ENCODE measurements at regions not wholly inside any gene's neighbourhood (a gene's known extent, or its start where the extent isn't known, plus 50 kb on each side); places are given as distances from the start of the nearest gene placed in this dataset.
"Not testable (repeated sequence)": the region's sequence is repeated elsewhere in the genome, so short reads cannot be mapped to it uniquely, and the experiment has no call there.

DNA sequence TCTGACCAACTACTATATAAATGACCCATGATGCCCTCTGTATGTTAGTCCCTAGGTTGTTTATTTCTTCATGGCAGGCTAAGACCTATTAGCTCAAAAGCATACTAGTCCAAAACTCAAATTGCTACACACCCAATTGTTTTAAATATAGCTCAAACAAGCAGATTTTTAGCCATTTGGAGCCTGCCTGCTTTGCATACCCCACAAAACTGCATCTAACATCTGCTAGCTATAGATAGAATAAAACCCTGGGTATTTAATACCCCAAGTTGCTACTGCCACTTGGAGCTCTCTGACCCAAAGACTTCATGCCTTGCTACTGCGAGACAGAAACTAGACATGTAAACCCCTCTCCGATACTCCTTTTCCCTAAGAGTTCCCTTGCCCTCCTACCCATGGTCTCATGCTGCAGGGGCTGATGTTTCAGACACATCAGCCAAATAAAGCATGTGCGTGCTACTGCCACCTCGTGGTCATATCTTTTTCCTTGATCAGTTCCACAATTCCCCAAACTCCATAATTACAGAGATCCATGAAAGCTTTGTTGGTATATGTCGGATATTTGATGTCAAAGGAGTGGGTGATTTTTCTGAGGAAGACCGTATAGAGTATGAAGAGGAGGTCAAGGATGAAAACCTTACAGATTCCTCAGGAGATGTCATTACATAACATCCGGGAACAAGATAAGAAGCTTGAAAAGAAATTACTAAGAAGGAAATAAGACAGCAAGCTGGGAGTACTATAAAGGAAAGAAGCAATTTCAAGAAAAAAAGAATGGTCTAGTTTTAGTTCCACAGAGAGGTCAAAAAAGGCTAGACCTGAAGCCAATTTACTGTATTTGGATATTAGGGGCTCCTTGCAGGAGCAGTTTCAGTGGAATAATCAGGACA is 386.6 kb downstream of the SH2D4B start:
- Mint-ChIP-seq H3K4me1 (ENCODE audit: low read depth) (no peaks in the 10 kb centered on the region), H3K27me3 (peaks cover 13% of the 10 kb centered on the region), H3K36me3 (ENCODE audit: low read depth) (no peaks in the 10 kb centered on the region), H3K27ac (no peak overlapping the region), H3K4me3 (no peak overlapping the region), H3K9me3 (peaks cover 10% of the 10 kb centered on the region)

- Mint-ChIP-seq H3K4me3 (no peak overlapping the region), H3K27ac (no peak overlapping the region), H3K36me3 (ENCODE audit: low read depth) (no peaks in the 10 kb centered on the region), H3K4me1 (ENCODE audit: low read depth) (no peaks in the 10 kb centered on the region), H3K9me3 (peaks cover 10% of the 10 kb centered on the region), H3K27me3 (peaks cover 10% of the 10 kb centered on the region)
Measured at GRCh38 chr10:80927419-80928078, 389.8 kb downstream of the SH2D4B start.

- H3K27me3 Mint-ChIP-seq, result peaks cover 8% of the 10 kb centered on the region
Measured at GRCh38 chr10:80938903-80939302, 401.2 kb downstream of the SH2D4B start.

DNA sequence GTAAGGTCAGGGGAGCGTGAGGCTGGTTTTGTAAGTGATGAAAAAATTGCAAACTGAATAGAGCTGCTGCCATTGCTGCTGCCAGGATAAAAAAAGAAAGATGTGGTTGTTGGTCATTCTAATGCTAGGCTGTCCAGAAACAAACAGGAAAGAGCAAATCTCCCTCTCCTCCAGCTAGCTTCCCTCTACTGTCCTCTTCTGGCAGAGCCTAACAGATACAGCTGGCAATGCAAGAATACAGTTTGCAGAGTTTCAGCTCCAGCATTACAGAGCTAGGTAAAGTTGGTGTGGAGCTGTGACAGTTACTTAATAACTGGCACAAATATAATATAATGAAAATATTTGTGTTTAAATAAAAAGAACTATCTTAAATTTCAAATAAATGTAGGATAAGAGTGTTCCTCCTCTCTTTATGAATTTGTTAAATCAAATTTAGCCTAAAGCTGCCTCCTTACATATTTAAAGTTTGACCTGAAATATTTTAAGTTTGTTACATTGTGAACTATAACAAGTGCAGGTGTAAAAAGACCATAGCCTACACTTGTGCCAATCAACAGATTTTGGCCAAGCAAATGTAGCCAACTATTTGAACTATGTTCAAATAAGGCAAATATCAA is 407.7 kb downstream of the SH2D4B start:
- no peaks in the 10 kb centered on the region for H3K27me3 Mint-ChIP-seq
- H3K4me1 Mint-ChIP-seq (ENCODE audit: low read depth), result no peaks in the 10 kb centered on the region
- H3K27ac Mint-ChIP-seq, result no peak overlapping the region
- no peaks in the 10 kb centered on the region for H3K36me3 Mint-ChIP-seq (ENCODE audit: low read depth)
- no peaks in the 10 kb centered on the region for H3K9me3 Mint-ChIP-seq
- H3K4me3 Mint-ChIP-seq, result no peak overlapping the region

More at GRCh38 chr10:80938903-80939302, 401.2 kb downstream of the SH2D4B start:
- no peaks in the 10 kb centered on the region for H3K36me3 Mint-ChIP-seq (ENCODE audit: low read depth)
- H3K9me3 Mint-ChIP-seq, result no peaks in the 10 kb centered on the region
- no peaks in the 10 kb centered on the region for H3K4me1 Mint-ChIP-seq (ENCODE audit: low read depth)
- H3K27ac Mint-ChIP-seq, result no peak overlapping the region
- no peak overlapping the region for H3K4me3 Mint-ChIP-seq

GRCh38 chr10:80946073-80946472 is 408.4 kb downstream of the SH2D4B start:
- Mint-ChIP-seq H3K27ac (no peak overlapping the region), H3K4me1 (ENCODE audit: low read depth) (no peaks in the 10 kb centered on the region), H3K4me3 (no peak overlapping the region), H3K27me3 (no peaks in the 10 kb centered on the region), H3K9me3 (no peaks in the 10 kb centered on the region), H3K36me3 (ENCODE audit: low read depth) (no peaks in the 10 kb centered on the region)

- Mint-ChIP-seq H3K27ac (no peak overlapping the region), H3K9me3 (no peaks in the 10 kb centered on the region), H3K4me1 (ENCODE audit: low read depth) (no peaks in the 10 kb centered on the region), H3K27me3 (no peaks in the 10 kb centered on the region), H3K36me3 (ENCODE audit: low read depth) (no peaks in the 10 kb centered on the region), H3K4me3 (no peak overlapping the region)
Measured at GRCh38 chr10:80946957-80947726, 409.4 kb downstream of the SH2D4B start.

DNA sequence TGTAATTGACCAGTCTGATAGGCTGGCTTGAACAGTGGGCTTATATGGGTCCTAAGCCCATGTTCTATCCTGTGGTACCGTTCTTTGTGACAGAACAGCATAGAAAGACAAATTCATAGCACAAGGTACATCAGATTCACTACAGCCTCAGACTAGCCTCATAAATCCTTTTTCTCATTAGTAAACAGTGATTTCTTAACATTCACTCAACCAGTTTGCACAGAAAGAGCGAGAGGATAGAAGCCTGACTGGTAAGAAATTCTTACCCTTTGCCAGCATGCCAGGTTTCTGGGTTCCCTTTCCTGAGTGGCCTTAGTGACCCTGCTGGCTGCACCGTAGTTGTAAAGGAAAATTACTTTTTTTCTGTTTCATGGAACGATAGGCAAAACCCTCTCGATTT is 412.1 kb downstream of the SH2D4B start:
- no peaks in the 10 kb centered on the region for H3K36me3 Mint-ChIP-seq (ENCODE audit: low read depth)
- H3K4me1 Mint-ChIP-seq (ENCODE audit: low read depth), result no peaks in the 10 kb centered on the region
- H3K4me3 Mint-ChIP-seq, result no peak overlapping the region
- no peak overlapping the region for H3K27ac Mint-ChIP-seq
- no peaks in the 10 kb centered on the region for H3K27me3 Mint-ChIP-seq
- no peaks in the 10 kb centered on the region for H3K9me3 Mint-ChIP-seq

GRCh38 chr10:80952436-80952835 is 414.7 kb downstream of the SH2D4B start:
- H3K4me3 Mint-ChIP-seq, result no peak overlapping the region
- H3K36me3 Mint-ChIP-seq (ENCODE audit: low read depth), result no peaks in the 10 kb centered on the region
- H3K27me3 Mint-ChIP-seq, result no peaks in the 10 kb centered on the region
- H3K9me3 Mint-ChIP-seq, result no peaks in the 10 kb centered on the region
- no peaks in the 10 kb centered on the region for H3K4me1 Mint-ChIP-seq (ENCODE audit: low read depth)
- H3K27ac Mint-ChIP-seq, result no peak overlapping the region

DNA sequence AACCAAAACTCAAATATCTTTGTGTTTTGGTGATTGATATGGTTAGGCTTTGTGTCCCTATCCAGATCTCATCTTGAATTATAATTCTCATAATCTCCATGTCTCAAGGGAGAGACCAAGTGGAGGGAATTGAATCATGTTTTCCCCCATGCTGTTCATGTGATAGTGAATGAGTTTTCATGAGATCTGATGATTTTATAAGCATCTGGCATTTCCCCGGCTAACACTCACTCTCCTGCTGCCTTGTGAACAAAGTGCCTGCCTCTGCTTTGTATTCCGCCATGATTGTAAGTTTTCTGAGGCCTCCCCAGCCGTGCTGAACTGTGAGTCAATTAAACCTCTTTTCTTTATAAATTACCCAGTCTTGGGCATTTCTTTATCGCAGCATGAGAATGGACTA is 419.5 kb downstream of the SH2D4B start:
- Mint-ChIP-seq H3K9me3 (no peaks in the 10 kb centered on the region), H3K27me3 (peaks cover 4% of the 10 kb centered on the region), H3K36me3 (ENCODE audit: low read depth) (no peaks in the 10 kb centered on the region), H3K27ac (no peak overlapping the region), H3K4me1 (ENCODE audit: low read depth) (no peaks in the 10 kb centered on the region), H3K4me3 (no peak overlapping the region)

GRCh38 chr10:80964179-80964578 is 426.5 kb downstream of the SH2D4B start:
- Mint-ChIP-seq H3K27me3 (no peaks in the 10 kb centered on the region), H3K27ac (no peak overlapping the region), H3K4me3 (no peak overlapping the region), H3K4me1 (ENCODE audit: low read depth) (no peaks in the 10 kb centered on the region), H3K36me3 (ENCODE audit: low read depth) (no peaks in the 10 kb centered on the region), H3K9me3 (no peaks in the 10 kb centered on the region)

DNA sequence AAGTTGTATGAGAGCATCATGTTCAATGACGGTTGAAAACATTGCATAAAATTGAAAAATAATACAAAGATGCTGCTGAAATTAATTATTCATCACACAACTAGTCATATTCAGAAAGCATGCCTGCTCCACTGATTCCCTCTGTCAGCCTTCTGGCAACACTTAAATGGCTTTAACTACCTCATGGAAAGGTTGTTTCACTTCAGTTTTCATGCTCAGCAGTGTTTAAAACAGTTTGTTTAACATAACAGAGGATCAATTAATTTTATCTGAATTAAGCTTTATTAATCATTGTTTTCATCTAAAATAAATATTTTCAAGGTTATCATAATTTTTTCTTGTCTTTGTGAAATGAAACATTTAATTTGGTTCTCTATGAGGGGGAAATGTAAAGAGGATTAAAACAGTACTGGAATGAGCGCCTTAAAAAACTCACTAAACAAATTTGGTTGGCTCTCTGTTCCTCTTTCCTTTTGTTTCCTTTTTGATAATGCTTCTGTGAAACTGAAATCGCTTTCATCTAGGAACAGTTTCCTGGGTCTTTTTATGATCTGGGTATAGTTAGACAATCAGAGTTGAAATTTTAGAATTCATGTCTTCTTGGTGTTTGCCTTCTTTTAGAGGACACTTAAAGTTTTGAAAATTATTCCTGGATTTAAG is 427.4 kb downstream of the SH2D4B start:
- Mint-ChIP-seq H3K4me3 (no peak overlapping the region), H3K9me3 (no peaks in the 10 kb centered on the region), H3K36me3 (ENCODE audit: low read depth) (no peaks in the 10 kb centered on the region), H3K27me3 (no peaks in the 10 kb centered on the region), H3K27ac (no peak overlapping the region), H3K4me1 (ENCODE audit: low read depth) (no peaks in the 10 kb centered on the region)

GRCh38 chr10:80966326-80966986 is 428.8 kb downstream of the SH2D4B start:
- Mint-ChIP-seq H3K4me3 (no peak overlapping the region), H3K4me1 (ENCODE audit: low read depth) (no peaks in the 10 kb centered on the region), H3K36me3 (ENCODE audit: low read depth) (no peaks in the 10 kb centered on the region), H3K9me3 (no peaks in the 10 kb centered on the region), H3K27me3 (no peaks in the 10 kb centered on the region), H3K27ac (no peak overlapping the region)

GRCh38 chr10:80967357-80967756 is 429.7 kb downstream of the SH2D4B start:
- H3K4me1 Mint-ChIP-seq (ENCODE audit: low read depth); H3K27me3 Mint-ChIP-seq; H3K27ac Mint-ChIP-seq; H3K36me3 Mint-ChIP-seq (ENCODE audit: low read depth); H3K4me3 Mint-ChIP-seq; H3K9me3 Mint-ChIP-seq: not testable (repeated sequence)

GRCh38 chr10:80968903-80969302 is 431.2 kb downstream of the SH2D4B start:
- Mint-ChIP-seq H3K27ac (no peak overlapping the region), H3K27me3 (no peaks in the 10 kb centered on the region), H3K4me3 (no peak overlapping the region), H3K4me1 (ENCODE audit: low read depth) (no peaks in the 10 kb centered on the region), H3K36me3 (ENCODE audit: low read depth) (no peaks in the 10 kb centered on the region), H3K9me3 (no peaks in the 10 kb centered on the region)
